ENCODE measurements at regions not wholly inside any gene's neighbourhood (a gene's known extent, or its start where the extent isn't known, plus 50 kb on each side); places are given as distances from the start of the nearest gene placed in this dataset.
"Not testable (repeated sequence)": the region's sequence is repeated elsewhere in the genome, so short reads cannot be mapped to it uniquely, and the experiment has no call there.

- Histone ChIP-seq H3K4me3 (ENCODE audit: insufficient read length, low read depth) (no peak overlapping the region), H3K4me1 (ENCODE audit: insufficient read depth, insufficient read length) (no peaks in the 10 kb centered on the region), H3K36me3 (ENCODE audit: insufficient read depth, insufficient read length, low read length) (no peaks in the 10 kb centered on the region), H3K9me3 (ENCODE audit: insufficient read depth, low read length) (no peaks in the 10 kb centered on the region), H3K9ac (ENCODE audit: insufficient read length, low read depth) (no peak overlapping the region), H3K27me3 (ENCODE audit: insufficient read depth, insufficient read length) (no peaks in the 10 kb centered on the region)
- no peak for DNase-seq (ENCODE audit: low read depth, low spot score)
- TF ChIP-seq ZNF274 (IDR thresholded peaks at IDR 0.05; ENCODE audit: low read depth, low read length) (no peak), YY1 (IDR thresholded peaks at IDR 0.05; ENCODE audit: insufficient read depth, insufficient read length) (no peak), SUZ12 (IDR thresholded peaks at IDR 0.05; ENCODE audit: extremely low read depth, insufficient read depth, insufficient read length) (no peak)
These were observed 754.1 kb upstream of the SLC8A1 start for GRCh38 chr2:41206004-41206403.

GRCh38 chr2:41207578-41207977, 755.7 kb upstream of the SLC8A1 start:
- no peaks in the 10 kb centered on the region for H3K36me3 ChIP-seq (ENCODE audit: insufficient read depth, insufficient read length, low read length)
- H3K27me3 ChIP-seq (ENCODE audit: insufficient read depth, insufficient read length), result no peaks in the 10 kb centered on the region
- H3K4me1 ChIP-seq (ENCODE audit: insufficient read depth, insufficient read length), result no peaks in the 10 kb centered on the region
- H3K9ac ChIP-seq (ENCODE audit: insufficient read length, low read depth), result no peak overlapping the region
- TF ChIP-seq ZNF274 (IDR thresholded peaks at IDR 0.05; ENCODE audit: low read depth, low read length) (no peak), YY1 (IDR thresholded peaks at IDR 0.05; ENCODE audit: insufficient read depth, insufficient read length) (no peak), SUZ12 (IDR thresholded peaks at IDR 0.05; ENCODE audit: extremely low read depth, insufficient read depth, insufficient read length) (no peak)
- no peak for DNase-seq (ENCODE audit: low read depth, low spot score)
- H3K9me3 ChIP-seq (ENCODE audit: insufficient read depth, low read length), result no peaks in the 10 kb centered on the region
- H3K4me3 ChIP-seq (ENCODE audit: insufficient read length, low read depth), result no peak overlapping the region

- not testable (repeated sequence) for H3K4me3 ChIP-seq (ENCODE audit: insufficient read length, low read depth); H3K9me3 ChIP-seq (ENCODE audit: insufficient read depth, low read length); H3K9ac ChIP-seq (ENCODE audit: insufficient read length, low read depth); H3K36me3 ChIP-seq (ENCODE audit: insufficient read depth, insufficient read length, low read length); H3K4me1 ChIP-seq (ENCODE audit: insufficient read depth, insufficient read length); DNase-seq (ENCODE audit: low read depth, low spot score); H3K27me3 ChIP-seq (ENCODE audit: insufficient read depth, insufficient read length)
These were observed 758.1 kb upstream of the SLC8A1 start for GRCh38 chr2:41210030-41210429.

- Histone ChIP-seq H3K9me3 (ENCODE audit: insufficient read depth, low read length) (no peaks in the 10 kb centered on the region), H3K36me3 (ENCODE audit: insufficient read depth, insufficient read length, low read length) (no peaks in the 10 kb centered on the region), H3K4me3 (ENCODE audit: insufficient read length, low read depth) (no peak overlapping the region), H3K4me1 (ENCODE audit: insufficient read depth, insufficient read length) (no peaks in the 10 kb centered on the region), H3K9ac (ENCODE audit: insufficient read length, low read depth) (no peak overlapping the region), H3K27me3 (ENCODE audit: insufficient read depth, insufficient read length) (no peaks in the 10 kb centered on the region)
- TF ChIP-seq SUZ12 (IDR thresholded peaks at IDR 0.05; ENCODE audit: extremely low read depth, insufficient read depth, insufficient read length) (no peak), YY1 (IDR thresholded peaks at IDR 0.05; ENCODE audit: insufficient read depth, insufficient read length) (no peak), ZNF274 (IDR thresholded peaks at IDR 0.05; ENCODE audit: low read depth, low read length) (no peak)
- DNase-seq (ENCODE audit: low read depth, low spot score), result no peak
These were observed 765.1 kb upstream of the SLC8A1 start for GRCh38 chr2:41216978-41217377.

- no peaks in the 10 kb centered on the region for H3K36me3 ChIP-seq (ENCODE audit: insufficient read depth, insufficient read length, low read length)
- no peak overlapping the region for H3K9ac ChIP-seq (ENCODE audit: insufficient read length, low read depth)
- H3K4me1 ChIP-seq (ENCODE audit: insufficient read depth, insufficient read length), result no peaks in the 10 kb centered on the region
- TF ChIP-seq SUZ12 (IDR thresholded peaks at IDR 0.05; ENCODE audit: extremely low read depth, insufficient read depth, insufficient read length), result no peak
- TF ChIP-seq ZNF274 (IDR thresholded peaks at IDR 0.05; ENCODE audit: low read depth, low read length), result no peak
- TF ChIP-seq YY1 (IDR thresholded peaks at IDR 0.05; ENCODE audit: insufficient read depth, insufficient read length), result no peak
- H3K4me3 ChIP-seq (ENCODE audit: insufficient read length, low read depth), result no peak overlapping the region
- H3K27me3 ChIP-seq (ENCODE audit: insufficient read depth, insufficient read length), result no peaks in the 10 kb centered on the region
- H3K9me3 ChIP-seq (ENCODE audit: insufficient read depth, low read length), result no peaks in the 10 kb centered on the region
- no peak for DNase-seq (ENCODE audit: low read depth, low spot score)
These were observed 770.7 kb upstream of the SLC8A1 start for GRCh38 chr2:41222593-41222992.

- H3K4me3 ChIP-seq (ENCODE audit: insufficient read length, low read depth), result no peak overlapping the region
- no peaks in the 10 kb centered on the region for H3K27me3 ChIP-seq (ENCODE audit: insufficient read depth, insufficient read length)
- no peak for TF ChIP-seq SUZ12 (IDR thresholded peaks at IDR 0.05; ENCODE audit: extremely low read depth, insufficient read depth, insufficient read length)
- TF ChIP-seq ZNF274 (IDR thresholded peaks at IDR 0.05; ENCODE audit: low read depth, low read length), result no peak
- TF ChIP-seq YY1 (IDR thresholded peaks at IDR 0.05; ENCODE audit: insufficient read depth, insufficient read length), result no peak
- no peaks in the 10 kb centered on the region for H3K4me1 ChIP-seq (ENCODE audit: insufficient read depth, insufficient read length)
- no peaks in the 10 kb centered on the region for H3K36me3 ChIP-seq (ENCODE audit: insufficient read depth, insufficient read length, low read length)
- H3K9ac ChIP-seq (ENCODE audit: insufficient read length, low read depth), result no peak overlapping the region
- no peaks in the 10 kb centered on the region for H3K9me3 ChIP-seq (ENCODE audit: insufficient read depth, low read length)
- peak; percentile 15 for DNase-seq (ENCODE audit: low read depth, low spot score)
These were observed 782.2 kb upstream of the SLC8A1 start for GRCh38 chr2:41234093-41234492.

GRCh38 chr2:41241325-41242000, 789.6 kb upstream of the SLC8A1 start:
- Histone ChIP-seq H3K9me3 (ENCODE audit: insufficient read depth, low read length) (no peaks in the 10 kb centered on the region), H3K4me3 (ENCODE audit: insufficient read length, low read depth) (no peak overlapping the region), H3K9ac (ENCODE audit: insufficient read length, low read depth) (no peak overlapping the region), H3K27me3 (ENCODE audit: insufficient read depth, insufficient read length) (no peaks in the 10 kb centered on the region), H3K36me3 (ENCODE audit: insufficient read depth, insufficient read length, low read length) (no peaks in the 10 kb centered on the region), H3K4me1 (ENCODE audit: insufficient read depth, insufficient read length) (no peaks in the 10 kb centered on the region)
- TF ChIP-seq YY1 (IDR thresholded peaks at IDR 0.05; ENCODE audit: insufficient read depth, insufficient read length) (no peak), SUZ12 (IDR thresholded peaks at IDR 0.05; ENCODE audit: extremely low read depth, insufficient read depth, insufficient read length) (no peak), ZNF274 (IDR thresholded peaks at IDR 0.05; ENCODE audit: low read depth, low read length) (no peak)
- DNase-seq (ENCODE audit: low read depth, low spot score), result no peak

- Histone ChIP-seq H3K36me3 (ENCODE audit: insufficient read depth, insufficient read length, low read length) (no peaks in the 10 kb centered on the region), H3K27me3 (ENCODE audit: insufficient read depth, insufficient read length) (no peaks in the 10 kb centered on the region), H3K4me3 (ENCODE audit: insufficient read length, low read depth) (no peak overlapping the region), H3K9ac (ENCODE audit: insufficient read length, low read depth) (no peak overlapping the region), H3K9me3 (ENCODE audit: insufficient read depth, low read length) (no peaks in the 10 kb centered on the region), H3K4me1 (ENCODE audit: insufficient read depth, insufficient read length) (no peaks in the 10 kb centered on the region)
- TF ChIP-seq ZNF274 (IDR thresholded peaks at IDR 0.05; ENCODE audit: low read depth, low read length), result no peak
- no peak for TF ChIP-seq YY1 (IDR thresholded peaks at IDR 0.05; ENCODE audit: insufficient read depth, insufficient read length)
- no peak for TF ChIP-seq SUZ12 (IDR thresholded peaks at IDR 0.05; ENCODE audit: extremely low read depth, insufficient read depth, insufficient read length)
- no peak for DNase-seq (ENCODE audit: low read depth, low spot score)
These were observed 790.1 kb upstream of the SLC8A1 start for GRCh38 chr2:41242001-41242331.

Measured in NT2/D1 (cell line).